GM12878 (cell line): ENCODE measurements at regions not wholly inside any gene's neighbourhood (a gene's known extent, or its start where the extent isn't known, plus 50 kb on each side); places are given as distances from the start of the nearest gene placed in this dataset.

ENCODE experiments used
- EP300 ChIP-seq, 2 experiments: fragments of 150-350 bp in 1 of 2; IDR thresholded peaks; 2 replicates each; pipeline ENCODE4 v1.6.1; 2011 to 2012; ENCODE audit warnings: low read depth in 2 of 2, low read length in 2 of 2, borderline replicate concordance in 1 of 2, improper control_type of control experiment in 1 of 2, inconsistent platforms in 1 of 2; ENCODE audit not compliant: control insufficient read depth in 1 of 2
- IKZF1 ChIP-seq: fragments of 450-650 bp; conservative IDR thresholded peaks from 2 replicates; pipeline ENCODE4 v1.6.1; 2017; ENCODE audit warnings: antibody characterized with exemption, mild to moderate bottlenecking
- POLR2AphosphoS5 ChIP-seq: IDR thresholded peaks from 2 replicates; pipeline ENCODE4 v1.6.1; 2011; ENCODE audit warnings: mild to moderate bottlenecking, low read length, inconsistent platforms
- TF ChIP-seq, protein P1 (sequence below): fragments of 450-650 bp; conservative IDR thresholded peaks from 2 replicates; pipeline ENCODE4 v1.6.1; 2017; ENCODE audit warnings: mild to moderate bottlenecking, moderate library complexity
- TF ChIP-seq, protein P2 (sequence below), 3 experiments: IDR thresholded peaks in 2 of 3; conservative IDR thresholded peaks in 1 of 3; 2 replicates each; pipeline ENCODE4 v1.5.1; 2011; ENCODE audit warnings: low read depth in 3 of 3, low read length in 3 of 3, mild to moderate bottlenecking in 3 of 3, control low read depth in 2 of 3, moderate library complexity in 2 of 3, inconsistent platforms in 1 of 3, mixed read lengths in 1 of 3; ENCODE audit not compliant: control insufficient read depth in 2 of 3, insufficient read depth in 1 of 3; ENCODE audit errors: extremely low read depth in 1 of 3
- TF ChIP-seq, protein P3 (sequence below): fragments of 450-650 bp; IDR thresholded peaks from 2 replicates; pipeline ENCODE4 v1.6.1; 2017; ENCODE audit warnings: mild to moderate bottlenecking

DNA sequence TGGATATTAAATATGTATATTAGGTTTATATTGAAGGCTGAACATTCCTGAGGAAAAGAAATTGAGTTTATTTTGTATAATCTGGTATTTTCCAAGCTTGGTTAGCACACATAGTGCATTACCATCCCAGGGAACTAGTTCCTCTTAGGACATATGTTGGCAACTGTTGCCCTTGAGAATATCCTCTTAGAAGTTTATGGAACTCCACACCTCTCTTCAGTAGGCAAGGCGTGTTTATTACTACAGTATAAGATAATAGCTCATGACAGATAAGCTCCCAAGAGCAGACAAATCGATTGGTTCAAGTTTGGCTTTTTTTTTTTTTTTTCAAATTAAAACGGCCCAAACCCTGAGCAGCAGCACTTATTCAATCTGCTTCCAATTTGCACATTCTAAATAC is 59.8 kb upstream of the SIPA1L2 start:
- no peak for TF ChIP-seq POLR2AphosphoS5
- TF ChIP-seq, protein P1, sequence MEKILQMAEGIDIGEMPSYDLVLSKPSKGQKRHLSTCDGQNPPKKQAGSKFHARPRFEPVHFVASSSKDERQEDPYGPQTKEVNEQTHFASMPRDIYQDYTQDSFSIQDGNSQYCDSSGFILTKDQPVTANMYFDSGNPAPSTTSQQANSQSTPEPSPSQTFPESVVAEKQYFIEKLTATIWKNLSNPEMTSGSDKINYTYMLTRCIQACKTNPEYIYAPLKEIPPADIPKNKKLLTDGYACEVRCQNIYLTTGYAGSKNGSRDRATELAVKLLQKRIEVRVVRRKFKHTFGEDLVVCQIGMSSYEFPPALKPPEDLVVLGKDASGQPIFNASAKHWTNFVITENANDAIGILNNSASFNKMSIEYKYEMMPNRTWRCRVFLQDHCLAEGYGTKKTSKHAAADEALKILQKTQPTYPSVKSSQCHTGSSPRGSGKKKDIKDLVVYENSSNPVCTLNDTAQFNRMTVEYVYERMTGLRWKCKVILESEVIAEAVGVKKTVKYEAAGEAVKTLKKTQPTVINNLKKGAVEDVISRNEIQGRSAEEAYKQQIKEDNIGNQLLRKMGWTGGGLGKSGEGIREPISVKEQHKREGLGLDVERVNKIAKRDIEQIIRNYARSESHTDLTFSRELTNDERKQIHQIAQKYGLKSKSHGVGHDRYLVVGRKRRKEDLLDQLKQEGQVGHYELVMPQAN = no peak
- TF ChIP-seq, protein P2, sequence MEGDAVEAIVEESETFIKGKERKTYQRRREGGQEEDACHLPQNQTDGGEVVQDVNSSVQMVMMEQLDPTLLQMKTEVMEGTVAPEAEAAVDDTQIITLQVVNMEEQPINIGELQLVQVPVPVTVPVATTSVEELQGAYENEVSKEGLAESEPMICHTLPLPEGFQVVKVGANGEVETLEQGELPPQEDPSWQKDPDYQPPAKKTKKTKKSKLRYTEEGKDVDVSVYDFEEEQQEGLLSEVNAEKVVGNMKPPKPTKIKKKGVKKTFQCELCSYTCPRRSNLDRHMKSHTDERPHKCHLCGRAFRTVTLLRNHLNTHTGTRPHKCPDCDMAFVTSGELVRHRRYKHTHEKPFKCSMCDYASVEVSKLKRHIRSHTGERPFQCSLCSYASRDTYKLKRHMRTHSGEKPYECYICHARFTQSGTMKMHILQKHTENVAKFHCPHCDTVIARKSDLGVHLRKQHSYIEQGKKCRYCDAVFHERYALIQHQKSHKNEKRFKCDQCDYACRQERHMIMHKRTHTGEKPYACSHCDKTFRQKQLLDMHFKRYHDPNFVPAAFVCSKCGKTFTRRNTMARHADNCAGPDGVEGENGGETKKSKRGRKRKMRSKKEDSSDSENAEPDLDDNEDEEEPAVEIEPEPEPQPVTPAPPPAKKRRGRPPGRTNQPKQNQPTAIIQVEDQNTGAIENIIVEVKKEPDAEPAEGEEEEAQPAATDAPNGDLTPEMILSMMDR (IDR thresholded peaks at IDR 0.05 in 2 of 3, conservative IDR thresholded peaks at IDR 0.05 in 1 of 3; ENCODE audit: control insufficient read depth in 2 of 3, extremely low read depth in 1 of 3, insufficient read depth in 1 of 3, low read depth in 3 of 3, low read length in 3 of 3) = no peak
- no peak for TF ChIP-seq EP300 (IDR thresholded peaks at IDR 0.05; ENCODE audit: borderline replicate concordance in 1 of 2, control insufficient read depth in 1 of 2, low read depth in 2 of 2, low read length in 2 of 2)
- TF ChIP-seq, protein P3, sequence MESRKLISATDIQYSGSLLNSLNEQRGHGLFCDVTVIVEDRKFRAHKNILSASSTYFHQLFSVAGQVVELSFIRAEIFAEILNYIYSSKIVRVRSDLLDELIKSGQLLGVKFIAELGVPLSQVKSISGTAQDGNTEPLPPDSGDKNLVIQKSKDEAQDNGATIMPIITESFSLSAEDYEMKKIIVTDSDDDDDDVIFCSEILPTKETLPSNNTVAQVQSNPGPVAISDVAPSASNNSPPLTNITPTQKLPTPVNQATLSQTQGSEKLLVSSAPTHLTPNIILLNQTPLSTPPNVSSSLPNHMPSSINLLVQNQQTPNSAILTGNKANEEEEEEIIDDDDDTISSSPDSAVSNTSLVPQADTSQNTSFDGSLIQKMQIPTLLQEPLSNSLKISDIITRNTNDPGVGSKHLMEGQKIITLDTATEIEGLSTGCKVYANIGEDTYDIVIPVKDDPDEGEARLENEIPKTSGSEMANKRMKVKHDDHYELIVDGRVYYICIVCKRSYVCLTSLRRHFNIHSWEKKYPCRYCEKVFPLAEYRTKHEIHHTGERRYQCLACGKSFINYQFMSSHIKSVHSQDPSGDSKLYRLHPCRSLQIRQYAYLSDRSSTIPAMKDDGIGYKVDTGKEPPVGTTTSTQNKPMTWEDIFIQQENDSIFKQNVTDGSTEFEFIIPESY = no peak
- no peak for TF ChIP-seq IKZF1
